GM11168 (cell line): ENCODE measurements at regions not wholly inside any gene's neighbourhood (a gene's known extent, or its start where the extent isn't known, plus 50 kb on each side); places are given as distances from the start of the nearest gene placed in this dataset.
"Not testable (repeated sequence)": the region's sequence is repeated elsewhere in the genome, so short reads cannot be mapped to it uniquely, and the experiment has no call there.

Source experiments
- in situ Hi-C: fragments of 300-500 bp; cut with MboI; formaldehyde crosslinking; loops from one replicate; pipeline ENCODE4 v1.12.0; 2022; ENCODE audit warnings: low sequenced_read_pairs; ENCODE audit not compliant: unreplicated experiment

DNA sequence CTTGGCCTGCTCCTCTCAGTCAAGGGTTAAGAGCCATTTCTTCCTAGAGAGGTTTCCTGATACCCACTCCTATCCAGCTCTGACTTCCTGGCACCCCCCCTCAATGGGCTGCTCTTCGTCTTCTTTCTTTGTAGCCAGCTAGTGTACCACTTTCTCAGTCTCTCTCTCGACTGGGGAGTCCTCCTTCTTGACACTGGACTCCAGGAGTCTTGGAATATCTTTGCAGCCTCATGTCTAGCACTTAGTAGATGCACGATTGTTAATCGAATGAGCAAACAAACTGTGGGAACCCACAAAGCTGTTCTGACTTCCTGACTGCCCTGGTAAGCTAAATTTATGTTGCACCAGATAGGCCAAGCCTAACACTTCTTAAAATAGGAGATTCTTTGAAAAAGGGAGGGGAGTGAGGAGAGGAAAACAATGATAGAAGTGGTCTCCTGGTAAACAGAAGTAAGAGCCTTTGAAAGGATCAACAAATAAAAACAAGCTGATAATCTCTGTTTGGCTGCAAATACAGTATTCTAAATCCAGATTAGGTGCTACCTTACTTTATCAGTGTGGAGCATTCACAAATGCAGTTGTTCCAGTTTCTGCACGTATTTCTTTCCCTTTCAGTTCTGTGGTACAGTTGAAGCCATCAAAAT is 160.1 kb upstream of the CITED2 start:
- in situ Hi-C loops, result no loop called here

- in situ Hi-C loops, result no loop called here
Observed at GRCh38 chr6:139533573-139534471, 159.4 kb upstream of the CITED2 start.

GRCh38 chr6:139533171-139533570 is 158.7 kb upstream of the CITED2 start:
- in situ Hi-C loops, result no loop called here

GRCh38 chr6:139531148-139532115 is 157.0 kb upstream of the CITED2 start:
- in situ Hi-C loops, result no loop called here

- in situ Hi-C loops, result no loop called here
Observed at GRCh38 chr6:139530561-139530960, 156.1 kb upstream of the CITED2 start.

GRCh38 chr6:139529420-139529819 is 155.0 kb upstream of the CITED2 start:
- in situ Hi-C loops, result no loop called here

GRCh38 chr6:139528471-139528870 is 154.0 kb upstream of the CITED2 start:
- in situ Hi-C loops, result no loop called here

DNA sequence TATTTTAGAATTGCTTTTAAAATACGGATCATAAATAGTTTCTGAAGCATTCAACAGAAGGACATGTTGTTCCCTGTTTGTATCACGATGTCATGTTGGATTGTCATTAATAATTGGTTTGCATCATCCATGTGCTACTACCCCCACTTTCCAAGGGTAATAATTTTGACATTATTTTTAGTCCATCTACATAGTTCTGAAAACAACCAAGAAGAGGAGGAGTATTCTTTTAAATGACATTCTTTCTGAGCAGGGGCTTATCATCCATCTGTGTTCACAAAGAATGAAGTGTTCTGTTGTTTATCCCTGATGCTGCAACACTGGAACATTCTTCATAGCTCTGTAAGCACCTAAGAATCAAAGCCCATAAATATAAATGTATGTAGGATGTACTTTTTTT is 151.0 kb upstream of the CITED2 start:
- in situ Hi-C loops, result no loop called here

DNA sequence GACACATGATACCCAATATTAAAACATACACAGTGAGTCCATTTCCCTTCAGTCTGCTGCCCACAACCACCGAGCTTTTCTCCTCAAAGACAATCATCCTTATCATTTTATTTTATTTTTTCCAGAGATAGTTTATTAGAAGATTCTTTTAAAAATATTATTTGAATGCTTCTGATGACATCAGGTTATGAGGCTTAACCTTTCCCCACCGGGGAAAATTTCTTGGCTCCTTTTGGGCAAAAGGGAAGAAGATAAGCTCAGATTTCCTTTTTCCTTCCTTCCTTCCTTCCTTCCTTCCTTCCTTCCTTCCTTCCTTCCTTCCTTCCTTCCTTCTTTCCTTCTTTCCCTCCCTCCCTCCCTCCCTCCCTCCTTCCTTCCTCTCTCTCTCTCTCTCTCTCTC is 149.5 kb upstream of the CITED2 start:
- in situ Hi-C loops, result no loop called here

DNA sequence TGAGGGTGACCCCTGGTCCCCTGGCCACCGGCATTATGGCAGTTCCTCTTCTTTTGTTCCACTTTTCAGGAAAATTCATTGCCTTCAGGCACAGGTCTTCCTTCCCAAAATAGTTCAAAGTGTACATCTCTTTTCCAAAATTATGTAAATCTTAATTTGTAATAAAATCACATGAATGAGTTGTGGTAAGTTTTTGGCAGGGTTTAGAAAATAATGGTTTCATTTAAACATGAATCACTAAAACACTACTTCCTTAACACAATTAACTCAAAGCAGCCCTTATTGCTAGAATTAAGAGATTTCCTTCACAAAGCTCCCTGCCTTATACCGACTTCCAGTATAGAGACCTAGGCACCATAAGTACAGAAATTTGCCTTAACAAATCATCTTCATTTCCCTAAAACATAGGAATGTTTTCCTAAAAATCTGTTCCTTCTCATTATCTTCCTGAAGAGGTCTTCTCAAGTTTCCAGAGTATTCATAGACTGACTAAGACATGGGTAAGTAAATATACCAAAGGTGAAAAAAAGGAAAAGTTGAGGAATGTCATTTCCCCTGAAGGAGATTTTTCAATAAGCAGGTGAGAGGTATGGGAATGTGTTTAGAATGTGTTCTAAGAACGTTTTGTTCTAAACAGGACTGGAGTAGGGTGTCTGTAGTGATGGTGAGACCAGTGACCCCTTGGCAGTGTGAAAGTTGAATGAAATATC is 148.2 kb upstream of the CITED2 start:
- in situ Hi-C loops, result no loop called here

DNA sequence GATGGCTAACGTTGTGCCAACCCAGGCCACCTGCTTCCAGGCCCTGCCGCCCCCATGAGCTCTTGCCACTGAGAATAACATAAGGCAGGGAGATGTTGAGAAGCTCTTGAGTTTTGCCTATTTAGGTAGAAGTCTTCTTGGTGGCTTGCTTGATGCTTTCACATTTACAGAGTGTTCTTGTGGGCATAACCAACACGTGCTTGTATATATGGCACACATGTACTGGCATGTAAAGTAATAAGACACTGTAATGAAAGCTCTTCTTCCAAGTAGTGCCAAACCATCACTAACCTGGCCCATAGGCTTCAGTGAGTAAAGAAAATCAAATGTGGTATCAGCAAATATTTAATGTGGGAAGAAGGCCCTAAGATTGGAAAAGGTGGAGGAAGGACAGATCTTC is 146.9 kb upstream of the CITED2 start:
- in situ Hi-C loops, result no loop called here

DNA sequence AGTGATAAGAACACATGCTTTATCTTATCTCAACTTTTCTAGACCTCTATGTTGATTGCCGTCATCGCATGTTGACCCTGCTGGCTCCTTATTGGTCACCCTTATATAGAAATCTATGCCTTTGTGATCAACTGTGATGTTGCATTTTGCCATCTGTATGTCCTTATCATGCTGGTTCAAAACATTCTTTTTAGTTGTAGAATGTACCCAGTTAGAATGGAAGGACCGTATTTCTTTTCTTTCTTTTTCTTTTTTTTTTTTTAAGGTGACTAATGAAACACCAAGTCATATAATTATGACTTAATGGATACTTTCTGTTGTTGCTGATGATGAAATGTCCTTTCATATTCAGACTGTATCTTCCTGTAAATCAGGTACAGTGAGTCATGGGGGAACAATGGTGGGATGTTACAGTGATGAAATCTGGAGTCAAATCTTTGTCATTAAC is 145.9 kb upstream of the CITED2 start:
- in situ Hi-C loops, result no loop called here

DNA sequence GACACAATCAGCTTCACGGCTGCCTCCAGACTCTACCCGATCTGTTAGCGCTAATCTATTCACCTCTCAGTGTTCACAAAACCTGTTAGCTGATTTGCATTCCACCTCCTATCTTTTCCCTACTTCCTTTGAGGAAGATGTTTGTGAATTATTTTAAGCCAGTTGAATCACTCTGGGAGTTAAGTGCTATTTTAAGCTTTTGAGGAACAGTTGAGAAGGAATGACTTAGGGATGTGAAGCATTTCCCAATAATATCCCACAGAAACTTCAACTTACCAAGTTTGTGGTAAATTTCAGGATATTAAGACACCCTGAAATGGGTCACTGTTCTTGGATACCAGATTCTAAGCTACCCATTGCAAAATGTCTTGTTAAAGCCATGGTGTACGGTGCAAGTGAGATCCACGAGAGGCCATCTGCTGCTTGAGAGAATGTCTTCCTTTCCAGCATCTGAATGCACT is 145.2 kb upstream of the CITED2 start:
- in situ Hi-C loops, result no loop called here

GRCh38 chr6:139519097-139519496 is 144.6 kb upstream of the CITED2 start:
- in situ Hi-C loops, result no loop called here

GRCh38 chr6:139518556-139519091 is 144.2 kb upstream of the CITED2 start:
- in situ Hi-C loops, result no loop called here

DNA sequence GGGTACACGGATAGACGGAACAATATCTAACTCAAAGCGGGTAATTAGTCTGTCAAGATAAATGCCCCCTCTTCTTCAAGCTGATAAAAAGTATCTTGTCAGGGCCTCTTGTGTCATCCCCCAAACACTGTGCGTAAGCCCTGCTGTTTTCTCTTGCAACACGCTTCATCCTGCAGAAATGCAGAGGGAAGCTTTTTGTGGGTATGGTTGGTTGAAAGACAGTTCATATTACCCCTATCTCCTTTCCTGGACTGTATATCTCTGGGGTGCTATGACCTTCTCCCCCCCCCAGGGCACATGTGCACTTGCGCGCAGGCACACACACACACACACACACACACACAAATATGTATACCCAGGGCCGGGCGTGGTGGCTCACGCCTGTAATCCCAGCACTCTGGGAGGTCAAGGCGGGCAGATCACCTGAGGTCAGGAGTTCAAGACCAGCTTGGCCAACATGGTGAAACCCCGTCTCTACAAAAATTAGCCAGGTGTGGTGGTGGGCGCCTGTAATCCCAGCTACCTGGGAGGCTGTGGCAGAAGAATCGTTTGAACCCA is 143.6 kb upstream of the CITED2 start:
- in situ Hi-C loops, result not testable (repeated sequence)

GRCh38 chr6:139515511-139515910 is 141.1 kb upstream of the CITED2 start:
- in situ Hi-C loops, result no loop called here

- in situ Hi-C loops, result no loop called here
Observed at GRCh38 chr6:139514819-139515218, 140.4 kb upstream of the CITED2 start.
